HUES64 (cell line): ENCODE measurements at regions not wholly inside any gene's neighbourhood (a gene's known extent, or its start where the extent isn't known, plus 50 kb on each side); places are given as distances from the start of the nearest gene placed in this dataset.

ENCODE experiments used
- H3K27ac ChIP-seq: 2 replicates; pipeline ENCODE4 v1.7.0; 2013; ENCODE audit warnings: low read depth, low read length, inconsistent platforms
- H3K27me3 ChIP-seq: 2 replicates; pipeline ENCODE4 v1.6.1; 2013; ENCODE audit warnings: mild to moderate bottlenecking, low read length; ENCODE audit not compliant: insufficient read depth
- H3K36me3 ChIP-seq: 2 replicates; pipeline ENCODE4 v1.6.1; 2013; ENCODE audit warnings: mild to moderate bottlenecking, low read length; ENCODE audit not compliant: insufficient read depth
- H3K4me1 ChIP-seq: 2 replicates; pipeline ENCODE4 v1.6.1; 2013; ENCODE audit warnings: mild to moderate bottlenecking, low read length, moderate library complexity; ENCODE audit not compliant: insufficient read depth
- H3K4me3 ChIP-seq: 2 replicates; pipeline ENCODE4 v1.5.1; 2013; ENCODE audit warnings: mild to moderate bottlenecking, low read length, moderate library complexity
- H3K9ac ChIP-seq: 2 replicates; pipeline ENCODE4 v1.6.1; 2013; ENCODE audit warnings: mild to moderate bottlenecking, low read depth, low read length
- H3K9me3 ChIP-seq: 2 replicates; pipeline ENCODE4 v1.6.1; 2013; ENCODE audit warnings: low read depth, low read length; ENCODE audit not compliant: insufficient read depth
- WGBS: fragments of 150-250, 120-280 bp; methylation state at CpG from one replicate; pipeline ENCODE4 v1.1.7; 2013; ENCODE audit warnings: missing lambda C conversion rate; 5-methylcytosine and 5-hydroxymethylcytosine counted together

DNA sequence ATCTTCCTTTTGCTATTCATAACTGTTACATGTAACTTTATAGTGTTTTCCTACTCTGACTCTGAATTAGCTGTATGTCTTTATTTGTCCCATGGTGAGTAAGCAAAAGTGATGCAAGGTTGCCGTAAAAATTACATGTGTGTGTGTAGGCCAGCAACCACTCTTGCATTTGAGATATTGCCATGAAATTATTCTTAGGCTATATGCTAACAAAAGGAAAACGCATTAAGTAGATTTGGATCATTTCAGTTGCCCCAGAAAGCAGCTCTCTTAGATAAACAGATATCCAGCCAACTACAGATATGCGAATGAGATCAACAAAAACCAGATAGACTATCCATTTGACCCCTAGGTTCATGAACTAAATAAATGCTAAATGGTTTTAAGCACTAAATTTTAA is 73.6 kb downstream of the CYLC2 start:
- Histone ChIP-seq H3K4me3 (no peak overlapping the region), H3K27ac (no peak overlapping the region), H3K36me3 (no peaks in the 10 kb centered on the region), H3K4me1 (no peaks in the 10 kb centered on the region), H3K27me3 (no peaks in the 10 kb centered on the region), H3K9me3 (peaks cover 36% of the 10 kb centered on the region), H3K9ac (no peak overlapping the region)
- 66% methylated on average over 3 of the region's 3 CpGs for WGBS

DNA sequence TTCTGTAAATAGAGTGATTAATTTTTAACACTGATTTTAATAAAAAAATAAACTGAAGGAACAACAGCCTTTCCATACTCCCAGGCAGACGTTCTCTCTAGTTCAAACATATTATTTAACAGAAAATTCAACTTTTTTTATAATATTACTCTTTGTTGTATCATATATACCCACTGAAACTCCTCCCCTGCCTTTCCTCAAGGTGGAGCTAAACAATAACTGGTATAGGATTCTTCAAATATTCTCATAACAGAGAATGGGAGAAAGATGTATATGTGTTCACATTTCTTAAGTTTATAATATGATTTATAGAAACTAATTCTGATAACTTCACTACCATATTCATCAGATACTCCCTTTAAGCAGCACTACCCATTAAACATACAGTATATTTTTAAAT is 83.4 kb downstream of the CYLC2 start:
- WGBS, result 20% methylated on average over 1 of the region's 1 CpG
- Histone ChIP-seq H3K9me3 (peaks cover 74% of the 10 kb centered on the region), H3K4me1 (no peaks in the 10 kb centered on the region), H3K4me3 (no peak overlapping the region), H3K9ac (no peak overlapping the region), H3K36me3 (no peaks in the 10 kb centered on the region), H3K27me3 (no peaks in the 10 kb centered on the region), H3K27ac (no peak overlapping the region)

DNA sequence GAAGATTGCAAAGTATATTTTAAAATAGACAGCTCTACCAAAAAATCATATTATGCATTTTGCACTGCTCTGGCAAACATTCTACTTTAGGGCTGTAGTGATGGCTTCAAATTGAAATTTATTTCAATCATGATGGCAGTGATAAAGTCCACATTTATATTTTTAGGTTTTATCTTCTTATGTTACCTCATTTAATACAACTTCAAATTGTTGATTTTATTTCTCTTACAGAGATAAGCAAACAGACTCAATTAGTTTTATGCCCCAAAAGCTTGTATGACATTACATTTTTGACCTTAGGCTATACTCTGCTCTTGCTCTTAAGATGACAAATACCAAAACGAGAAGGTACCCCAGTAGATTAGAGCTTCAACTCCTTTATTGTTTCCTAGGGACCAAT is 87.4 kb downstream of the CYLC2 start:
- Histone ChIP-seq H3K9me3 (peaks cover 68% of the 10 kb centered on the region), H3K4me1 (no peaks in the 10 kb centered on the region)
- WGBS, result 62% methylated on average over 1 of the region's 1 CpG

GRCh38 chr9:103089357-103089756 is 94.2 kb downstream of the CYLC2 start:
- peaks cover 69% of the 10 kb centered on the region for H3K9me3 ChIP-seq

More for the DNA sequence above, 87.4 kb downstream of the CYLC2 start:
- Histone ChIP-seq H3K4me3 (no peak overlapping the region), H3K36me3 (no peaks in the 10 kb centered on the region), H3K27ac (no peak overlapping the region), H3K9ac (no peak overlapping the region), H3K27me3 (no peaks in the 10 kb centered on the region)

GRCh38 chr9:103104101-103104500 is 109.0 kb downstream of the CYLC2 start:
- no peaks in the 10 kb centered on the region for H3K4me1 ChIP-seq
- no peak overlapping the region for H3K9ac ChIP-seq
- H3K27me3 ChIP-seq, result no peaks in the 10 kb centered on the region
- no peak overlapping the region for H3K4me3 ChIP-seq
- peaks cover 75% of the 10 kb centered on the region for H3K9me3 ChIP-seq
- WGBS, result 91% methylated on average over 9 of the region's 9 CpGs
- no peaks in the 10 kb centered on the region for H3K36me3 ChIP-seq
- H3K27ac ChIP-seq, result no peak overlapping the region

More at GRCh38 chr9:103089357-103089756, 94.2 kb downstream of the CYLC2 start:
- 67% methylated on average over 1 of the region's 1 CpG for WGBS
- Histone ChIP-seq H3K27me3 (no peaks in the 10 kb centered on the region), H3K9ac (no peak overlapping the region), H3K4me1 (no peaks in the 10 kb centered on the region), H3K36me3 (no peaks in the 10 kb centered on the region), H3K4me3 (no peak overlapping the region), H3K27ac (no peak overlapping the region)

- 64% methylated on average over 2 of the region's 2 CpGs for WGBS
- Histone ChIP-seq H3K4me3 (no peak overlapping the region), H3K27ac (no peak overlapping the region), H3K27me3 (no peaks in the 10 kb centered on the region), H3K9me3 (peaks cover 73% of the 10 kb centered on the region), H3K36me3 (no peaks in the 10 kb centered on the region), H3K4me1 (no peaks in the 10 kb centered on the region), H3K9ac (no peak overlapping the region)
Observed at GRCh38 chr9:103116246-103116645, 121.1 kb downstream of the CYLC2 start.

DNA sequence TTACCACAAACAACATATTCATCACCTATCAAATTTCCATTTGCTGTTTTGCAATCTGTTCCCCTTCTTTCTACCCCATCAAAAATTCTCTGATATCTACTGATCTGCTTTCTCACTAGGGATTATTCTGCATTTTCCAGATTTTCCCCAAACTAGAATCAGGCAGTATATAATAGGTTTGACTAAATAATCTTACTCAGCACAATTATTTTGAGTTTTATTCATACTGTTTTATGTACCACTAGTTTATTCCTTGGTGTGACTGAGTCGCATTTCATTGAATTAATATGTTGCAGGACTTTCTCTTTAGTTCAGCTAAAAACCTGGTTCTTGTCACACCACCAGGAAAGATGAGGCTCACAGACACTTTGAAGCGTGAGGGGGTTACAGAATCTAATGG is 131.4 kb downstream of the CYLC2 start:
- Histone ChIP-seq H3K36me3 (no peaks in the 10 kb centered on the region), H3K4me3 (no peak overlapping the region), H3K27me3 (no peaks in the 10 kb centered on the region), H3K4me1 (no peaks in the 10 kb centered on the region), H3K27ac (no peak overlapping the region), H3K9me3 (peaks cover 72% of the 10 kb centered on the region), H3K9ac (no peak overlapping the region)
- 85% methylated on average over 2 of the region's 2 CpGs for WGBS

GRCh38 chr9:103139891-103140290 is 144.8 kb downstream of the CYLC2 start:
- Histone ChIP-seq H3K9ac (no peak overlapping the region), H3K4me3 (no peak overlapping the region), H3K4me1 (no peaks in the 10 kb centered on the region), H3K27ac (no peak overlapping the region), H3K36me3 (no peaks in the 10 kb centered on the region), H3K27me3 (no peaks in the 10 kb centered on the region), H3K9me3 (peaks cover 81% of the 10 kb centered on the region)
- 94% methylated on average over 1 of the region's 2 CpGs for WGBS

- 79% methylated on average over 2 of the region's 2 CpGs for WGBS
- H3K9me3 ChIP-seq, result peaks cover 67% of the 10 kb centered on the region
- H3K4me3 ChIP-seq, result no peak overlapping the region
- no peak overlapping the region for H3K27ac ChIP-seq
- no peaks in the 10 kb centered on the region for H3K27me3 ChIP-seq
- H3K36me3 ChIP-seq, result no peaks in the 10 kb centered on the region
- no peak overlapping the region for H3K9ac ChIP-seq
- no peaks in the 10 kb centered on the region for H3K4me1 ChIP-seq
Observed at GRCh38 chr9:103152473-103152872, 157.3 kb downstream of the CYLC2 start.

DNA sequence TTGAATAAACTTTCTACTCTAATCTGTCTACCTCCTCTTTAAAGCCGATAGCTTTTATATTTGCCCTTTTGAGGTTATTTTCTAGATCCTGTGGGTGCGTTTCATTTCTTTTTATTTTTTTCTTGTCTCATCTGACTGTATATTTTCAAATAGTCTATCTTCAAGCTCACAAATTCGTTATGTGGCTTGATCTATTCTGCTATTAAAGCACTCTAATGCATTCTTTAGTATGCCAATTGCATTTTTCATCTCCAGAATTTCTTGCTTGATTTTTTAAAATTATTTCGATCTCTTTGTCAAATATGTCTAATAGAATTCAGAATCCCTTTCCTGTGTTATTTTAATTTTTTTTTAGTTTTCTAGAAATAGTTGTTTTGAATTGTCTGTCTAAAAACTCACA is 172.4 kb downstream of the CYLC2 start:
- H3K9me3 ChIP-seq, result peaks cover 46% of the 10 kb centered on the region

GRCh38 chr9:103168254-103168653 is 173.1 kb downstream of the CYLC2 start:
- Histone ChIP-seq H3K4me1 (no peaks in the 10 kb centered on the region), H3K27ac (no peak overlapping the region), H3K9ac (no peak overlapping the region), H3K36me3 (no peaks in the 10 kb centered on the region), H3K27me3 (no peaks in the 10 kb centered on the region), H3K4me3 (no peak overlapping the region), H3K9me3 (peaks cover 45% of the 10 kb centered on the region)
- 94% methylated on average over 1 of the region's 1 CpG for WGBS

More for the DNA sequence above, 172.4 kb downstream of the CYLC2 start:
- no peak overlapping the region for H3K9ac ChIP-seq
- H3K36me3 ChIP-seq, result no peaks in the 10 kb centered on the region
- no peak overlapping the region for H3K4me3 ChIP-seq
- no peaks in the 10 kb centered on the region for H3K4me1 ChIP-seq
- 84% methylated on average over 3 of the region's 4 CpGs for WGBS
- H3K27me3 ChIP-seq, result no peaks in the 10 kb centered on the region
- H3K27ac ChIP-seq, result no peak overlapping the region

GRCh38 chr9:103169798-103170197 is 174.7 kb downstream of the CYLC2 start:
- 76% methylated on average over 1 of the region's 1 CpG for WGBS
- no peak overlapping the region for H3K9ac ChIP-seq

More at GRCh38 chr9:103169798-103170197, 174.7 kb downstream of the CYLC2 start:
- Histone ChIP-seq H3K27ac (no peak overlapping the region), H3K36me3 (no peaks in the 10 kb centered on the region), H3K4me1 (no peaks in the 10 kb centered on the region), H3K27me3 (no peaks in the 10 kb centered on the region), H3K9me3 (peaks cover 49% of the 10 kb centered on the region), H3K4me3 (no peak overlapping the region)
